Upper lobe of left lung (tissue), 6 donors: ENCODE measurements at regions not wholly inside any gene's neighbourhood (a gene's known extent, or its start where the extent isn't known, plus 50 kb on each side); places are given as distances from the start of the nearest gene placed in this dataset.
"Not testable (repeated sequence)": the region's sequence is repeated elsewhere in the genome, so short reads cannot be mapped to it uniquely, and the experiment has no call there.

Source experiments
- ATAC-seq, 2 donors: fragments of 200-7000 bp; cut with Tn5 transposase; one replicate each; pipeline ENCODE4 v1.9.1; 2022; ENCODE audit warnings: mild to moderate bottlenecking in 2 of 2, moderate library complexity in 2 of 2; ENCODE audit not compliant: low FRiP score in 2 of 2
- DNase-seq, 2 donors: peaks; one replicate each; pipeline ENCODE4 v3.0.0-alpha.2; 2019 to 2020
- H3K27ac ChIP-seq, 4 donors: fragments of 200-600 bp; sonication (generic); one replicate each; pipeline ENCODE4 v1.5.1; 2016 to 2019
- H3K27me3 ChIP-seq, 4 donors: fragments of 200-600 bp; sonication (generic); one replicate each; pipeline ENCODE4 v1.5.1; 2017 to 2019
- H3K36me3 ChIP-seq, 4 donors: fragments of 200-600 bp; sonication (generic); one replicate each; pipeline ENCODE4 v1.5.1; 2016 to 2019
- H3K4me1 ChIP-seq, 4 donors: fragments of 200-600 bp; sonication (generic); one replicate each; pipeline ENCODE4 v1.5.1; 2018 to 2019
- H3K4me3 ChIP-seq, 4 donors: fragments of 200-600 bp; sonication (generic); one replicate each; pipeline ENCODE4 v1.5.1; 2017 to 2019; ENCODE audit warnings: mild to moderate bottlenecking in 2 of 4, moderate library complexity in 1 of 4
- H3K9me3 ChIP-seq, 4 donors: fragments of 200-600 bp; sonication (generic); one replicate each; pipeline ENCODE4 v1.5.1; 2018 to 2019
- CTCF ChIP-seq, 6 experiments: fragments of 450-650 bp in 4 of 6; fragments of 200-600 bp in 2 of 6; sonication (generic) in 2 of 6; IDR thresholded peaks; one replicate each; pipeline ENCODE4 v1.5.1; 2016 to 2019; ENCODE audit warnings: antibody characterized with exemption in 6 of 6
- EP300 ChIP-seq, 4 donors: sonication (generic); formaldehyde crosslinking; IDR thresholded peaks; one replicate each; pipeline ENCODE4 v1.5.1; 2017; ENCODE audit warnings: antibody characterized with exemption in 4 of 4, control low read depth in 2 of 4
- POLR2A ChIP-seq, 4 donors: fragments of 450-650 bp; IDR thresholded peaks; one replicate each; pipeline ENCODE4 v1.5.1; 2016 to 2017; ENCODE audit warnings: antibody characterized with exemption in 4 of 4, mild to moderate bottlenecking in 2 of 4
- POLR2AphosphoS5 ChIP-seq, 2 donors: sonication (generic); formaldehyde crosslinking; IDR thresholded peaks; one replicate each; pipeline ENCODE4 v1.5.1; 2017; ENCODE audit warnings: antibody characterized with exemption in 2 of 2
- WGBS, 2 donors: methylation state at CpG; one replicate each; pipeline ENCODE4 v1.1.5; 2017 to 2018; 5-methylcytosine and 5-hydroxymethylcytosine counted together
- donor health status: DM: no; HTN: no; CAD: no; lungs with moderate emphysema.
- donor health status: DM: no; HTN: yes; CAD: no; lungs with severe emphysema.

DNA sequence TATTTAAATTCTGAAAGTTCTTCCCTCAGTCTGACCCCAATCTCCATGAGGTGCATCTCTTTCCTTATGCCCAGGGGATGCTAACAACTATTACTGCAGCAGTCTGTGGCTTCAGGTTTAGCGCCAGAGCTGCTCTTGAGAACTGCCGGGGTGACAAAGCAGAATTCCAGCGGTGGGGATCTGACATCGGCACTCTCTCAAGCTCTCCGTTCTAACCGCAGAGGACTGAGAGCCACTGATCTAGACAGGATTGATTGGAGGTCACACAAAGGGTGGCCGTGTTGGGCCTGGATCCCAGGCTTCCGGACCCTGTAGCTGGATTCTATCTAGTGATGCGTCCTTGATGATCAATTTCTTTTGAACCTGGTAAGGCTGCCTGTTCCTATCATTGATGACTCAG is 155.6 kb upstream of the TMEM132C start:
- no peak for DNase-seq
- no peaks in the 10 kb centered on the region for H3K9me3 ChIP-seq
- no peak overlapping the region for H3K4me3 ChIP-seq
- ATAC-seq, result no peak
- H3K36me3 ChIP-seq, result no peaks in the 10 kb centered on the region
- H3K27me3 ChIP-seq, result no peaks in the 10 kb centered on the region
- no peaks in the 10 kb centered on the region for H3K4me1 ChIP-seq
- TF ChIP-seq EP300 (IDR thresholded peaks at IDR 0.05) (no peak), POLR2A (IDR thresholded peaks at IDR 0.05) (no peak), CTCF (IDR thresholded peaks at IDR 0.05) (no peak)
- no peak overlapping the region for H3K27ac ChIP-seq
- WGBS, 2 donors, result 68 to 75% methylated on average over 9 of the region's 9 CpGs

DNA sequence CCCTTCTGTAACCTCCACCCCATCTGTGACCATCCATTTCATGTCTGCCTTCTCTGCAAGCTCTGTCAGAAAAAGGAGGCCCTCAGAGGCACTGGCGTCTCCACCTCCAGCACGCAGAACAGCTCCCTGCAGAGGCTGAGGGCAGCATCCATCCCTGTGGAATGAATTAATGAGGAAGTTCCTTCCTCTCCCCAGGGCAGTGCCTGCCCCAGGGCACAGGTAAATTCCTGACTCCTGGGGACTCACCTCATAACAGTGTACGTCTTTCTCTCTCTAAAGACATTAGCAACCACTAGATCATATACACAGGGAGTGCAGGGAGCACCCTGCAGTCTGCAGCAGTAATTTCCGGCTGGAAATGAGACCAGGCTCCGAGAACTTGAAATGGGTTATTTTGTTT is 155.0 kb upstream of the TMEM132C start:
- 44 to 48% methylated on average over 5 of the region's 5 CpGs for WGBS, 2 donors
- peak in 1 of 2 donors; percentile 37 for ATAC-seq
- Histone ChIP-seq H3K27me3 (no peaks in the 10 kb centered on the region), H3K9me3 (no peaks in the 10 kb centered on the region), H3K4me1 (no peaks in the 10 kb centered on the region), H3K27ac (no peak overlapping the region), H3K4me3 (no peak overlapping the region), H3K36me3 (no peaks in the 10 kb centered on the region)
- TF ChIP-seq POLR2A (IDR thresholded peaks at IDR 0.05) (no peak), EP300 (IDR thresholded peaks at IDR 0.05) (no peak), POLR2AphosphoS5 (IDR thresholded peaks at IDR 0.05) (no peak), CTCF (IDR thresholded peaks at IDR 0.05) (no peak)
- DNase-seq, result no peak

DNA sequence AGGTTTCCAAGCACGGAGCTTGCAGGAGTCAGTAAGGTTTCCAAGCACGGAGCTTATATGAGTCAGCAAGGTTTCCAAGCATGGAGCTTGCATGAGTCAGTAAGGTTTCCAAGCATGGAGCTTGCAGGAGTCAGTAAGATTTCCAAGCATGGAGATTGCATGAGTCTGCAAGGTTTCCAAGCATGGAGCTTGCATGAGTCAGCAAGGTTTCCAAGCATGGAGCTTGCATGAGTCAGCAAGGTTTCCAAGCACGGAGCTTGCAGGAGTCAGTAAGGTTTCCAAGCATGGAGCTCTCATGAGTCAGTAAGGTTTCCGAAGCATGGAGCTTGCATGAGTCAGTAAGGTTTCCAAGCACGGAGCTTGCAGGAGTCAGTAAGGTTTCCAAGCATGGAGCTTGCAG is 153.7 kb upstream of the TMEM132C start:
- H3K36me3 ChIP-seq, DNase-seq, H3K27ac ChIP-seq, H3K27me3 ChIP-seq, ATAC-seq, H3K4me3 ChIP-seq, H3K4me1 ChIP-seq, H3K9me3 ChIP-seq: not testable (repeated sequence)
- WGBS, 2 donors, result 64 to 78% methylated on average over 2 to 5 of the region's 5 CpGs

DNA sequence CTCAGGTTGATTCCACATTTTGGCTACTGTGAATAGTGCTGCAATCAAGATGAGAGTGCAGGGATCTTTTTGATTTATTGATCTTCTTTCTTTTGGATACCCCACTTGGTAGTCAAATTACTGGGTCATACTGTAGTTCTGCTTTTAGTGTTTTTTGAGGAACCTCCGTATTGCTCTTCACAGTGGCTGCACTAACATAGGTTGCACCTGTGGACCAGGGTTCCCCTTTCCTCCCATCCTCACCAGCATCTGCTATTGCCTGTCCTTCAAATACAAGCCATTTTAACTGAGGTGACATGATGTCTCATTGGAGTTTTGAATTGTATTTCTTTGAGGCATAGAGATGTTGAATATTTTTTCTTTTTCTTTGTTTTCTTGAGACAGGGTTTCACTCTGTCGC is 152.5 kb upstream of the TMEM132C start:
- Histone ChIP-seq H3K4me1 (no peaks in the 10 kb centered on the region), H3K9me3 (no peaks in the 10 kb centered on the region), H3K36me3 (no peaks in the 10 kb centered on the region), H3K4me3 (no peak overlapping the region), H3K27me3 (no peaks in the 10 kb centered on the region), H3K27ac (no peak overlapping the region)
- WGBS, 2 donors, result 77 to 88% methylated on average over 2 of the region's 2 CpGs
- TF ChIP-seq CTCF (IDR thresholded peaks at IDR 0.05) (no peak), EP300 (IDR thresholded peaks at IDR 0.05) (no peak), POLR2AphosphoS5 (IDR thresholded peaks at IDR 0.05) (no peak), POLR2A (IDR thresholded peaks at IDR 0.05) (no peak)
- ATAC-seq, result no peak
- no peak for DNase-seq

GRCh38 chr12:128116537-128116936 is 150.4 kb upstream of the TMEM132C start:
- DNase-seq, result no peak

More at GRCh38 chr12:128116537-128116936, 150.4 kb upstream of the TMEM132C start:
- no peak overlapping the region for H3K4me3 ChIP-seq
- no peaks in the 10 kb centered on the region for H3K36me3 ChIP-seq
- H3K4me1 ChIP-seq, result no peaks in the 10 kb centered on the region
- WGBS, 2 donors, result 64 to 86% methylated on average over 5 of the region's 5 CpGs
- H3K27me3 ChIP-seq, result no peaks in the 10 kb centered on the region
- H3K9me3 ChIP-seq, result no peaks in the 10 kb centered on the region
- no peak for TF ChIP-seq CTCF (IDR thresholded peaks at IDR 0.05)
- ATAC-seq, result no peak
- no peak overlapping the region for H3K27ac ChIP-seq
